ENCODE measurements at regions not wholly inside any gene's neighbourhood (a gene's known extent, or its start where the extent isn't known, plus 50 kb on each side); places are given as distances from the start of the nearest gene placed in this dataset.

DNA sequence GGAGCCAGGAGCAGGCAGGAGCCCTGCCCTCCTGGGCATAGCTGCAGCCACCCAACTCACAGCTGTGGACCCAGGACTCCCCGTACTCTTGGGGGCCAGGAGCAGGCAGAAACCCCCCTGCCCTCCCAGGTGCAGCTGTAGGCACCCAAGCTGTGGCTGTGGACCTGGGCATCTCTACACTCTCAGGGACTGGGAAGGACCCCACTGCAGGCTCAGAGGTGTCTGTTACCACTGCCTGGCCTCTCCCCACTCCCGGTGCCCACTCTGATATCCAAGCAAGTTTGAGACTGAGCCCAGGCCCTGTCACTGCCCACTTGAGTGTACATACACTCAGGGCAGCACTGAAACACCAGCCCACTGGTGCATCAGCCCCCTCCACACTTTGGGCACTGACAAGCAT is 193.5 kb upstream of the MANEA start (continued):
- TF ChIP-seq, protein P1, sequence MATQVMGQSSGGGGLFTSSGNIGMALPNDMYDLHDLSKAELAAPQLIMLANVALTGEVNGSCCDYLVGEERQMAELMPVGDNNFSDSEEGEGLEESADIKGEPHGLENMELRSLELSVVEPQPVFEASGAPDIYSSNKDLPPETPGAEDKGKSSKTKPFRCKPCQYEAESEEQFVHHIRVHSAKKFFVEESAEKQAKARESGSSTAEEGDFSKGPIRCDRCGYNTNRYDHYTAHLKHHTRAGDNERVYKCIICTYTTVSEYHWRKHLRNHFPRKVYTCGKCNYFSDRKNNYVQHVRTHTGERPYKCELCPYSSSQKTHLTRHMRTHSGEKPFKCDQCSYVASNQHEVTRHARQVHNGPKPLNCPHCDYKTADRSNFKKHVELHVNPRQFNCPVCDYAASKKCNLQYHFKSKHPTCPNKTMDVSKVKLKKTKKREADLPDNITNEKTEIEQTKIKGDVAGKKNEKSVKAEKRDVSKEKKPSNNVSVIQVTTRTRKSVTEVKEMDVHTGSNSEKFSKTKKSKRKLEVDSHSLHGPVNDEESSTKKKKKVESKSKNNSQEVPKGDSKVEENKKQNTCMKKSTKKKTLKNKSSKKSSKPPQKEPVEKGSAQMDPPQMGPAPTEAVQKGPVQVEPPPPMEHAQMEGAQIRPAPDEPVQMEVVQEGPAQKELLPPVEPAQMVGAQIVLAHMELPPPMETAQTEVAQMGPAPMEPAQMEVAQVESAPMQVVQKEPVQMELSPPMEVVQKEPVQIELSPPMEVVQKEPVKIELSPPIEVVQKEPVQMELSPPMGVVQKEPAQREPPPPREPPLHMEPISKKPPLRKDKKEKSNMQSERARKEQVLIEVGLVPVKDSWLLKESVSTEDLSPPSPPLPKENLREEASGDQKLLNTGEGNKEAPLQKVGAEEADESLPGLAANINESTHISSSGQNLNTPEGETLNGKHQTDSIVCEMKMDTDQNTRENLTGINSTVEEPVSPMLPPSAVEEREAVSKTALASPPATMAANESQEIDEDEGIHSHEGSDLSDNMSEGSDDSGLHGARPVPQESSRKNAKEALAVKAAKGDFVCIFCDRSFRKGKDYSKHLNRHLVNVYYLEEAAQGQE (IDR thresholded peaks at IDR 0.05; ENCODE audit: unreplicated experiment) = no peak
- TF ChIP-seq, protein P2, sequence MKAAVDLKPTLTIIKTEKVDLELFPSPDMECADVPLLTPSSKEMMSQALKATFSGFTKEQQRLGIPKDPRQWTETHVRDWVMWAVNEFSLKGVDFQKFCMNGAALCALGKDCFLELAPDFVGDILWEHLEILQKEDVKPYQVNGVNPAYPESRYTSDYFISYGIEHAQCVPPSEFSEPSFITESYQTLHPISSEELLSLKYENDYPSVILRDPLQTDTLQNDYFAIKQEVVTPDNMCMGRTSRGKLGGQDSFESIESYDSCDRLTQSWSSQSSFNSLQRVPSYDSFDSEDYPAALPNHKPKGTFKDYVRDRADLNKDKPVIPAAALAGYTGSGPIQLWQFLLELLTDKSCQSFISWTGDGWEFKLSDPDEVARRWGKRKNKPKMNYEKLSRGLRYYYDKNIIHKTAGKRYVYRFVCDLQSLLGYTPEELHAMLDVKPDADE (IDR thresholded peaks at IDR 0.05) = no peak
- TF ChIP-seq CREB1 (CRISPR knock-in tag; IDR thresholded peaks at IDR 0.05; ENCODE audit: low read depth) = no peak
- no peak for TF ChIP-seq NANOG (IDR thresholded peaks at IDR 0.05; ENCODE audit: borderline replicate concordance)
- TF ChIP-seq POLR2AphosphoS5 (IDR thresholded peaks at IDR 0.05; ENCODE audit: low read depth) = no peak
- no peak for TF ChIP-seq EZH2 (IDR thresholded peaks at IDR 0.05; ENCODE audit: low read depth, unreplicated experiment)
- no peak for TF ChIP-seq STAT1 (IDR thresholded peaks at IDR 0.05; ENCODE audit: unreplicated experiment)

DNA sequence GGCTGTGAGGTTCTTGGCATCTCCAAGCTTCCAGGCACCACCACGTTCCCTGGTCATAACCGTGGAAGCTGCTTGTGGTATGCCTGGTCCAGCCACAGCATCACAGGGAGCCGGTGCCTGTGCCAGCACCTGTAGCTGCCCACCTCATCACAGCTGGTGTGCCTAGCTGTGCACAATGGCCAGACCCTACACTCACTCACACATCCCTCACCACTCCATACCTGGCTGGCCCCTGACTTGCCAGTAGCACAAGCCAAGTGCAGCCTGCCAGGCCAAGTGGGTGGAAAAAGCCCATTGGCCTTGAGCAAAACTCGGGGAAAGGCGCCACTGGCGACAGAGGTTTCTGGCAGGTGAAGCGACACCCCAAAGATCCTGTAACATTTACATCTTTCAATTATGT is 192.3 kb upstream of the MANEA start:
- no peak for DNase-seq (ENCODE audit: low spot score)
- H3K9me3 Mint-ChIP-seq = peaks cover 8% of the 10 kb centered on the region; the same call in 2 of the 3 replicates
- 0 out of 2 replicates have a peak, but pooled peaks cover 5% of the 10 kb centered on the region for H3K36me3 ChIP-seq (ENCODE audit: insufficient read depth)
- no peak overlapping the region for H3K4me2 ChIP-seq
- H4K20me1 ChIP-seq (replicated peaks; ENCODE audit: insufficient read depth) = no peaks in the 10 kb centered on the region
- H3K79me2 ChIP-seq (replicated peaks; ENCODE audit: insufficient read depth) = no peaks in the 10 kb centered on the region
- no peak overlapping the region for H3K27ac Mint-ChIP-seq
- H3K4me1 Mint-ChIP-seq = no peaks in the 10 kb centered on the region
- no peak for ATAC-seq
- no peak overlapping the region for H3K4me3 ChIP-seq
- H3K9me2 ChIP-seq (ENCODE audit: insufficient read depth) = peaks cover 13% of the 10 kb centered on the region
- H3K27me3 Mint-ChIP-seq (ENCODE audit: insufficient read depth, low read depth, poor library complexity) = peaks cover 6% of the 10 kb centered on the region
- H3K4me3 Mint-ChIP-seq = no peak overlapping the region
- no peak overlapping the region for H2AFZ ChIP-seq
- 0 out of 3 replicates have a peak, but pooled peaks cover 3% of the 10 kb centered on the region for H3K36me3 Mint-ChIP-seq (ENCODE audit: low read depth)
- no peaks in the 10 kb centered on the region for H3K27me3 ChIP-seq (ENCODE audit: insufficient read depth)
- no peaks in the 10 kb centered on the region for H3K4me1 ChIP-seq (ENCODE audit: insufficient read depth)
- no peaks in the 10 kb centered on the region for H3F3A ChIP-seq (replicated peaks; ENCODE audit: low read depth)
- no peak overlapping the region for H3K27ac ChIP-seq (ENCODE audit: low read depth)
- TF ChIP-seq NANOG (IDR thresholded peaks at IDR 0.05; ENCODE audit: borderline replicate concordance) (no peak), ZNF331 (CRISPR knock-in tag; IDR thresholded peaks at IDR 0.05; ENCODE audit: low read depth) (no peak), CREB1 (CRISPR knock-in tag; IDR thresholded peaks at IDR 0.05; ENCODE audit: low read depth) (no peak), ZNF114 (CRISPR knock-in tag; IDR thresholded peaks at IDR 0.05) (no peak)
- TF ChIP-seq, protein P1 (IDR thresholded peaks at IDR 0.05; ENCODE audit: unreplicated experiment) = no peak
- TF ChIP-seq, protein P3, sequence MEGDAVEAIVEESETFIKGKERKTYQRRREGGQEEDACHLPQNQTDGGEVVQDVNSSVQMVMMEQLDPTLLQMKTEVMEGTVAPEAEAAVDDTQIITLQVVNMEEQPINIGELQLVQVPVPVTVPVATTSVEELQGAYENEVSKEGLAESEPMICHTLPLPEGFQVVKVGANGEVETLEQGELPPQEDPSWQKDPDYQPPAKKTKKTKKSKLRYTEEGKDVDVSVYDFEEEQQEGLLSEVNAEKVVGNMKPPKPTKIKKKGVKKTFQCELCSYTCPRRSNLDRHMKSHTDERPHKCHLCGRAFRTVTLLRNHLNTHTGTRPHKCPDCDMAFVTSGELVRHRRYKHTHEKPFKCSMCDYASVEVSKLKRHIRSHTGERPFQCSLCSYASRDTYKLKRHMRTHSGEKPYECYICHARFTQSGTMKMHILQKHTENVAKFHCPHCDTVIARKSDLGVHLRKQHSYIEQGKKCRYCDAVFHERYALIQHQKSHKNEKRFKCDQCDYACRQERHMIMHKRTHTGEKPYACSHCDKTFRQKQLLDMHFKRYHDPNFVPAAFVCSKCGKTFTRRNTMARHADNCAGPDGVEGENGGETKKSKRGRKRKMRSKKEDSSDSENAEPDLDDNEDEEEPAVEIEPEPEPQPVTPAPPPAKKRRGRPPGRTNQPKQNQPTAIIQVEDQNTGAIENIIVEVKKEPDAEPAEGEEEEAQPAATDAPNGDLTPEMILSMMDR (conservative IDR thresholded peaks at IDR 0.05; ENCODE audit: low read depth in 2 of 2) = no peak

Measured in GM23338 (cell line).